ENCODE measurements at regions not wholly inside any gene's neighbourhood (a gene's known extent, or its start where the extent isn't known, plus 50 kb on each side); places are given as distances from the start of the nearest gene placed in this dataset.
A peak's percentile ranks its signal among the peaks of the same experiment; 100 is the strongest.
"Not testable (repeated sequence)": the region's sequence is repeated elsewhere in the genome, so short reads cannot be mapped to it uniquely, and the experiment has no call there.

- peak; percentile 55 for DNase-seq (ENCODE audit: low read depth)
These were observed 102.2 kb downstream of the TMX1 start for GRCh38 chr14:51342226-51342625.

DNA sequence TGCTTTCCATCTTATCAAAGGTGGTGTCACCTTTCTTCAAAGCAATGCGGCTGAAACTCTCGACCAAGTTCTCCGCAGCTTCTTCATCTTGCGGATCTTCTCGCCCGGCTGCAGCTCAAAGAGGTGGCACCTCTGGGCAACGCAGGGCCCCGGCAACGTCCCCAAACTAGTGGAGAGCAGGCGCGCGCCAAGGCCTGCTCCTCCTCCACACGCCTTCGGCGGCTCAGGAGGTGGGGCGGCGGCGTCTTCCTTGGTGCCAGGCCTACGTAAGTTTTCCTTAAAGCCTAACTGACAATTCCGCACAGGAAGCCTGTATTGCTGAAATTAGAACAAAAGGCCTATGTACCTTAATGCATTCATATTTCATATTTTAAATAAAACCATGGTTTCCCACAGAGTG lies 112.0 kb downstream of the TMX1 start:
- DNase-seq (ENCODE audit: low read depth): no peak

- no peak for DNase-seq (ENCODE audit: low read depth)
These were observed 113.9 kb downstream of the TMX1 start for GRCh38 chr14:51353901-51354300.

DNA sequence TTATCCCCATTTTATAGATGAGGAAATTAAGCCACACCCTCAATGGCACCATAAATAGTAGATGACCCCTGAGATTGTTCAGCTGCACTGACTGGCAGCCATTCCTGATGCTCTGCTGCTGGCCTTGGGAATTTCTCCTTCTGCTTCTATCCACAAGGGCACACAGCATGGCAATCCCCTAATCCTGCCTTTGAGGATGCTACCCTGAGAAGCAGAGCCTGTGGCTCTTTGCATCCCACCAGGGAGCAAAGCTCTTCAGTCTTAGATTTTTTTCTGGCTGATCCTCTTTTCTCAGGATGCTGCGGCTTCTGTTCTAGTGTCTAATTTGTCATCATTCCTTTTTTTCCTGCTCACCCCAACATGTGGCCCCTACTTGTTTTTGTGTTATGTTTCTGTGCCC lies 114.8 kb downstream of the TMX1 start:
- no peak for DNase-seq (ENCODE audit: low read depth)

- DNase-seq (ENCODE audit: low read depth): no peak
These were observed 116.3 kb downstream of the TMX1 start for GRCh38 chr14:51356381-51356780.

DNA sequence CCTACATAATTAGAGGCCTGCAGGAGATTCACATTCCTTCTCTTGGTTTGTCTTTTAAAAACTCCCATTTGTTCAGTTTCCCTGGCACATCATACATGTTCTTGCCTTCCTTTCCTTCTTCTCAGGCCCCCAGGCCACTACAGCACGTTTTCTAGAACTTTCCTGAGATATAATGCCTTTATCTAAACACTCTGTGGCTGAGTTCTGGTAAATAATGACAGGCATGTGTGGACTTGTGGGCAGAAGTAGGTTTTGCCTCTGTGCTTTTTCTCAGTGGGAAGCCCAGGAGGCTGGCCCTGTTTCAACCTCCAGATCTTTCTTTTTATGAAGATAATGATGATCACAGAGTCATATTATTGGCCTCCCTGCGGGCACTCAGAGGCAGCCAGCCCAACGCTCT lies 117.2 kb downstream of the TMX1 start:
- peak; percentile 75 for DNase-seq (ENCODE audit: low read depth)

- DNase-seq (ENCODE audit: low read depth): no peak
These were observed 120.5 kb downstream of the TMX1 start for GRCh38 chr14:51360592-51360991.

DNA sequence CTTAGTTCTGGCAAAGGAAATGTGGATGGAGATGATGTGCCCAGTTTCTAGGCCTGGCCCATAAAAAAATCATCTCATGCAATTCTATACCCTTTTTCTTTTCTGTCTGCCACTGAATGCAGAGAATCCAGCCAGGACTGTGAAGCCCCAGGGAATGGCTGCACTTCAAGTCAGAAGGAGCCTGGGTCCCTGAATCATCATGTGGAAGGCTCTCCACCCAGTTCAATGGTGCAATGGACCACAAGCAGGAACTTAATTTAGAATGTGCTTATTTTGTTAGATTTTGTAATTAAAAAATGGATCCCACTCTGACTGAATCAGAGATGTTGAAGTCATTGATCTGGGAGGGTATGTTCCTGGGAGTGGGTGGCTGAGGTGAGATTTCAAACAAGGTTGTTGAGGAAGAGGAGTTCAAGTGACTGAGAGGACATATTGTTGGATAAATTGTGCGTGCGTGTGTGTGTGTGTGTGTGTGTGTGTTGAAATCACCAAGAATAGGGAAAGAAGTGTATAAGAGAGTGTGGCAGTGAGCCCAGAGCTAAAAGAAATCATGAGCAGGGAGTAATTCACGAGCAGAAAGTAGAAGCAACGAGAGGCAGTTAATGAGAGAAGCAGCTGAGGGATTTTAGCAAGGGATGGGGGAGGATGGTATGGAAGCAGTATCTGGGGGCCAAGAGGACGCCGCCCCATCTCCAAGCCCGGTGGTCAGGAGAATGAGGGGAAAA lies 125.4 kb downstream of the TMX1 start:
- DNase-seq (ENCODE audit: low read depth): peak; percentile 35

GRCh38 chr14:51366460-51366859 lies 126.4 kb downstream of the TMX1 start:
- not testable (repeated sequence) for DNase-seq (ENCODE audit: low read depth)

GRCh38 chr14:51366866-51367599 lies 127.0 kb downstream of the TMX1 start:
- not testable (repeated sequence) for DNase-seq (ENCODE audit: low read depth)

- DNase-seq (ENCODE audit: low read depth): peak; percentile 94
These were observed 127.5 kb downstream of the TMX1 start for GRCh38 chr14:51367600-51367931.

DNA sequence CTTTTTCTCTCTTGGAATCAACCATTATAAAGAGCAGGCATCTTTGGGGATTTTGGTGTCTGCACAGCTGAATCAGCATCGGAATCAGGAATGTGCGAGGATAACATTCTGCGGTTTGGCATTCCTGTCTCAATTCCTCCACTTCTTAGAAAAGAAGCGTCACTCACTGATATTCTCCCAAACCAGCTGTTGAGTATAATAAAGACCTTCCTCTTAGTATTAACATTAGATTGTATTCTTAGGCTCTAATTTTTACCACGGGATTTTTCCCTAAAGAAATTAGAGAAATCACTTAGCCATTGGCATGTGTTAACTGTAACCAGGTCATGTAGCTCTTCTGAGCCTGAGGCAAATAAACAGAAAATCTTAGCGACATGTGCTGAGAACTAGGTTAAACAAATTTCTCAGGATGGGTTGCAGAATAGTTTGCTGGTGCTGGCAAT lies 128.7 kb downstream of the TMX1 start:
- DNase-seq (ENCODE audit: low read depth): peak; percentile 97

GRCh38 chr14:51369814-51370213 lies 129.8 kb downstream of the TMX1 start:
- no peak for DNase-seq (ENCODE audit: low read depth)

GRCh38 chr14:51370758-51371386 lies 130.8 kb downstream of the TMX1 start:
- peak; percentile 30 for DNase-seq (ENCODE audit: low read depth)

- not testable (repeated sequence) for DNase-seq (ENCODE audit: low read depth)
These were observed 137.1 kb downstream of the TMX1 start for GRCh38 chr14:51377186-51377585.

DNA sequence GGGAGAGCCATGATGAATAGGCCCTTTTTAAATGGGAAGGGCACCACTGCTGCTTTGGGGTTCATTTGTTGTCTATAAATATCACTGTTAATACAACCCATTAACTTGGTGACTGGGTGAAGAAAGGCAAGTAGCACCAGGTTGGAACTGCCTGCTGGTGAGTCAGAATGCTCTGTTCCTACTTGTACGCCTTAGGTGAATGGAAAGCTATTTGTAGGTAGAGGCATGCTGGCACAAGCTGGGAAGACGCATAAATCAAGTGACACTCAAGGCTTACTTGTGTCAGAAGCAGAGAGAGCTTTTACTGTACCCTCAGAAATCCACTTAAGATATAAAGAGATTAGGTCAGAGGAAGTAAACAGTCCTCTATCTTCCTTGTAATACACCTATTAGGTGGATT lies 142.5 kb downstream of the TMX1 start:
- DNase-seq (ENCODE audit: low read depth): no peak

- no peak for DNase-seq (ENCODE audit: low read depth)
These were observed 146.4 kb downstream of the TMX1 start for GRCh38 chr14:51386411-51386810.

DNA sequence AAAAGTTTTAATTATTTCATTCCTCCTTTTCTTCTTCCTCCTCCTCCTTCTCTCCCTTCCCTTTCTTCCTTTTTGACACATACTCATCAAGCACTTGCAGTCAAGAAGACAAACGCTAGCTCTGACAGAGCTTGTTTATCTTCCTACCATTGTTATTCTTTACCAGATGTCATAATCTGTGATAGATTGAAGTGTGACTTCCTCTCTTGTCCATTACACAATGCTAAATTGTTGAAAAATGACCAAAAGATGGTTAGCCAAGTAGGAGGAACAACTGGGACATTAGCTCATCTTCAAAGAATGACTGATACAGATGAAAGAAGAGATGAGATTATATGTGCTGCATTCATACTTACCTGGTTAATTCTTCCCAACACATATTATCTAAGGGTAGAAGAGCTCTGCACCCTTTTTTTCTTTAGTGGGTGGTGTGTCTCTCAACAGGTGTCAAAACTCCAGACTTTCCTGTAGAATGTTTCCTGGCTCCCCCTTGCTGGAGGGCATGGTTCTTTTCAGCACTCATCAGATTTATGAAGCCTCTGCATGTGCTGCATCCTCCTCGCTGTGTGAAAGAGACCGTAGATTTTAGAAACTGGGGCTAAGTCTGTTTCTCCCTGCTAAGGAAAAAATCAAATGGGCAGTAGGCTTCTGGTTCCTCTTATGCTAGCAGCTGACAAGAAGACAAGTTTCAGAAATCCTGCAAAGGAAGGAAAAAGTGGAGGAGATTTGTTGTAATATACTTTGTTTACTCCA lies 147.1 kb downstream of the TMX1 start:
- peak; percentile 78 for DNase-seq (ENCODE audit: low read depth)

GRCh38 chr14:51392416-51392815 lies 152.4 kb downstream of the TMX1 start:
- peak; percentile 40 for DNase-seq (ENCODE audit: low read depth)

DNA sequence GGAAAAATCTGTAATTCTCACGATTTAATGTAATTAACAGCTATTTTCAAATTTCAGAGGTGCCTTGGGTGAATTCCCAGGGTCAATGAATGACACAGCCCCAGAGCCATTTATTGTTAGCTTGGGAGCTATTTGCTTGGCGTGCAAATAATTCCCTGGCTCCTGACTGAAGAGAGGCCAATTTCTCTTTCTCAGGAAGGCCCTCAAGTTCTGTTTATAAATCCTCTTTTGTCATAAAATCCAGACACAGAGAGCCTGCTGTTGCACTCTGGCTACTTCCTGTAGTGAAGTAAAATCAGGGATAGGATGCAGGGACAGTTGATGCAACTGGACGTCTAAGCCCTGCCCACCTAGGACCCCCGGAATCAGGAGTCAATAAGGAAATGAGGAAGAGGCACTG lies 154.3 kb downstream of the TMX1 start:
- peak; percentile 89 for DNase-seq (ENCODE audit: low read depth)

GRCh38 chr14:51394804-51395203 lies 154.8 kb downstream of the TMX1 start:
- no peak for DNase-seq (ENCODE audit: low read depth)

GRCh38 chr14:51395361-51395849 lies 155.4 kb downstream of the TMX1 start:
- DNase-seq (ENCODE audit: low read depth): peak; percentile 97
